OCI-LY7 (cell line): ENCODE measurements at regions not wholly inside any gene's neighbourhood (a gene's known extent, or its start where the extent isn't known, plus 50 kb on each side); places are given as distances from the start of the nearest gene placed in this dataset.

ENCODE experiments used
- EZH2phosphoT487 ChIP-seq: fragments of 200-600 bp; sonication (generic); IDR thresholded peaks from 2 replicates; pipeline ENCODE4 v1.6.1; 2018; ENCODE audit warnings: low read depth, borderline replicate concordance, mild to moderate bottlenecking, mixed run types, antibody characterized with exemption, low read length, moderate library complexity, mixed read lengths
- TF ChIP-seq, protein P1 (sequence below): fragments of 200-600 bp; sonication (generic); conservative IDR thresholded peaks from 2 replicates; pipeline ENCODE4 v1.5.1; 2014; ENCODE audit warnings: mild to moderate bottlenecking, antibody characterized with exemption, low read length, moderate library complexity, mixed read lengths

DNA sequence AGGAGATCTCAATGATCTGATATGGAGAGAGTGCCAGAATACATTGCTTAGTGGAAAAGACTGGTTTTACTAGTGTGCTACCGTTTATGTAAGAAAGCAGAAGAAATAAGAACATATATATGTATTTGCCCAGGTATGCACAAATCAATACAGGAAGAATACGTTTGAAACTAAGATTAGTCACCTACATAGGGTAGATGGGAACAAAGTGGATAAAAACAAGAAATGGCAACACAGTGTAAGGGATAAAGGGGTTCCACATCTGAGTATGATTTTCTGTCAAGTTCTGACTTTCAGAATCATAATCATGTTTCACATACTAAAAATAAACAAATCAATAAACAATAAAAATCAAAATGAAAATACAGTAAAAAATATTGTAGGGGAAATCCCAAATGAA lies 148.6 kb upstream of the NAMPT start:
- TF ChIP-seq, protein P1, sequence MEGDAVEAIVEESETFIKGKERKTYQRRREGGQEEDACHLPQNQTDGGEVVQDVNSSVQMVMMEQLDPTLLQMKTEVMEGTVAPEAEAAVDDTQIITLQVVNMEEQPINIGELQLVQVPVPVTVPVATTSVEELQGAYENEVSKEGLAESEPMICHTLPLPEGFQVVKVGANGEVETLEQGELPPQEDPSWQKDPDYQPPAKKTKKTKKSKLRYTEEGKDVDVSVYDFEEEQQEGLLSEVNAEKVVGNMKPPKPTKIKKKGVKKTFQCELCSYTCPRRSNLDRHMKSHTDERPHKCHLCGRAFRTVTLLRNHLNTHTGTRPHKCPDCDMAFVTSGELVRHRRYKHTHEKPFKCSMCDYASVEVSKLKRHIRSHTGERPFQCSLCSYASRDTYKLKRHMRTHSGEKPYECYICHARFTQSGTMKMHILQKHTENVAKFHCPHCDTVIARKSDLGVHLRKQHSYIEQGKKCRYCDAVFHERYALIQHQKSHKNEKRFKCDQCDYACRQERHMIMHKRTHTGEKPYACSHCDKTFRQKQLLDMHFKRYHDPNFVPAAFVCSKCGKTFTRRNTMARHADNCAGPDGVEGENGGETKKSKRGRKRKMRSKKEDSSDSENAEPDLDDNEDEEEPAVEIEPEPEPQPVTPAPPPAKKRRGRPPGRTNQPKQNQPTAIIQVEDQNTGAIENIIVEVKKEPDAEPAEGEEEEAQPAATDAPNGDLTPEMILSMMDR, result no peak
- TF ChIP-seq EZH2phosphoT487, result no peak
